HL-60 (cell line): ENCODE measurements at regions not wholly inside any gene's neighbourhood (a gene's known extent, or its start where the extent isn't known, plus 50 kb on each side); places are given as distances from the start of the nearest gene placed in this dataset.

ENCODE experiments used
- DNase-seq, 2 experiments: peaks; one replicate each; pipeline ENCODE4 v3.0.0-alpha.2; 2010 to 2020; ENCODE audit warnings: low read depth in 1 of 2, low spot score in 1 of 2
- H3K27ac ChIP-seq: fragments of 250-450 bp; sonication (Bioruptor Pico); replicated peaks from 2 replicates; pipeline ENCODE4 v1.5.1; 2020; ENCODE audit warnings: mild to moderate bottlenecking, moderate library complexity
- H3K27me3 ChIP-seq: fragments of 250-450 bp; sonication (Bioruptor Pico); 2 replicates; pipeline ENCODE4 v1.5.1; 2021; ENCODE audit warnings: mild to moderate bottlenecking, moderate library complexity; ENCODE audit not compliant: insufficient read depth, poor library complexity, severe bottlenecking
- H3K4me3 ChIP-seq: replicated peaks from 2 replicates; pipeline ENCODE4 v1.5.1; 2011; ENCODE audit warnings: mild to moderate bottlenecking, control low read depth, low read length; ENCODE audit not compliant: insufficient read depth
- GABPA ChIP-seq: IDR thresholded peaks from 2 replicates; pipeline ENCODE4 v1.6.1; 2012; ENCODE audit warnings: low read depth
- POLR2AphosphoS5 ChIP-seq: IDR thresholded peaks from 2 replicates; pipeline ENCODE4 v1.6.1; 2012; ENCODE audit warnings: low read depth
- SPI1 ChIP-seq: IDR thresholded peaks from 2 replicates; pipeline ENCODE4 v1.6.1; 2012; ENCODE audit warnings: low read depth, mild to moderate bottlenecking, borderline replicate concordance
- TF ChIP-seq, protein P1 (sequence below): IDR thresholded peaks from 2 replicates; pipeline ENCODE4 v1.6.1; 2012; ENCODE audit warnings: low read depth; ENCODE audit not compliant: insufficient replicate concordance
- TF ChIP-seq, protein P2 (sequence below): IDR thresholded peaks from one replicate; pipeline ENCODE4 v1.5.1; 2011; ENCODE audit warnings: low read length, control low read depth, inconsistent platforms; ENCODE audit not compliant: insufficient read depth

DNA sequence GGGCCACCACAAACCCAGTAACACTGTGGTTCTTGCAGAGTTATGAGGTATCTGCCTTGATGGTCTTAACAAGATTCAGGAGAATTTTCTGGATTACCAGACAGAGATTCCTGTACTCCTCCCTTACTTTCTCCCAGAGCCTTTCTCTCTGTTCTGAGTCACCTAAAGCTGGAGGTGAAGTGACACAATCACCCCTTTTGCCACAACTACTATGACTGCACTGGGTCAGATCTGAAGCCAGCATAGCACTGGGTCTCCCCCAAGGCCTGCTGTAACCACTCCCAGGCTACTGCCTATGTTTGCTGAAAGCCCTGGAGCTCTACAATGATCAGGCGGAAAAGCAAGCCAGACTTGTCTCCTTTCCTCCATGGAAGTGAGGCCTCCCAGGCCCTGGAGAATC, 156.7 kb upstream of the NEGR1 start:
- no peaks in the 10 kb centered on the region for H3K27me3 ChIP-seq
- DNase-seq = no peak
- TF ChIP-seq, protein P1, sequence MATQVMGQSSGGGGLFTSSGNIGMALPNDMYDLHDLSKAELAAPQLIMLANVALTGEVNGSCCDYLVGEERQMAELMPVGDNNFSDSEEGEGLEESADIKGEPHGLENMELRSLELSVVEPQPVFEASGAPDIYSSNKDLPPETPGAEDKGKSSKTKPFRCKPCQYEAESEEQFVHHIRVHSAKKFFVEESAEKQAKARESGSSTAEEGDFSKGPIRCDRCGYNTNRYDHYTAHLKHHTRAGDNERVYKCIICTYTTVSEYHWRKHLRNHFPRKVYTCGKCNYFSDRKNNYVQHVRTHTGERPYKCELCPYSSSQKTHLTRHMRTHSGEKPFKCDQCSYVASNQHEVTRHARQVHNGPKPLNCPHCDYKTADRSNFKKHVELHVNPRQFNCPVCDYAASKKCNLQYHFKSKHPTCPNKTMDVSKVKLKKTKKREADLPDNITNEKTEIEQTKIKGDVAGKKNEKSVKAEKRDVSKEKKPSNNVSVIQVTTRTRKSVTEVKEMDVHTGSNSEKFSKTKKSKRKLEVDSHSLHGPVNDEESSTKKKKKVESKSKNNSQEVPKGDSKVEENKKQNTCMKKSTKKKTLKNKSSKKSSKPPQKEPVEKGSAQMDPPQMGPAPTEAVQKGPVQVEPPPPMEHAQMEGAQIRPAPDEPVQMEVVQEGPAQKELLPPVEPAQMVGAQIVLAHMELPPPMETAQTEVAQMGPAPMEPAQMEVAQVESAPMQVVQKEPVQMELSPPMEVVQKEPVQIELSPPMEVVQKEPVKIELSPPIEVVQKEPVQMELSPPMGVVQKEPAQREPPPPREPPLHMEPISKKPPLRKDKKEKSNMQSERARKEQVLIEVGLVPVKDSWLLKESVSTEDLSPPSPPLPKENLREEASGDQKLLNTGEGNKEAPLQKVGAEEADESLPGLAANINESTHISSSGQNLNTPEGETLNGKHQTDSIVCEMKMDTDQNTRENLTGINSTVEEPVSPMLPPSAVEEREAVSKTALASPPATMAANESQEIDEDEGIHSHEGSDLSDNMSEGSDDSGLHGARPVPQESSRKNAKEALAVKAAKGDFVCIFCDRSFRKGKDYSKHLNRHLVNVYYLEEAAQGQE = no peak
- TF ChIP-seq POLR2AphosphoS5 (no peak), GABPA (no peak), SPI1 (no peak)
- TF ChIP-seq, protein P2, sequence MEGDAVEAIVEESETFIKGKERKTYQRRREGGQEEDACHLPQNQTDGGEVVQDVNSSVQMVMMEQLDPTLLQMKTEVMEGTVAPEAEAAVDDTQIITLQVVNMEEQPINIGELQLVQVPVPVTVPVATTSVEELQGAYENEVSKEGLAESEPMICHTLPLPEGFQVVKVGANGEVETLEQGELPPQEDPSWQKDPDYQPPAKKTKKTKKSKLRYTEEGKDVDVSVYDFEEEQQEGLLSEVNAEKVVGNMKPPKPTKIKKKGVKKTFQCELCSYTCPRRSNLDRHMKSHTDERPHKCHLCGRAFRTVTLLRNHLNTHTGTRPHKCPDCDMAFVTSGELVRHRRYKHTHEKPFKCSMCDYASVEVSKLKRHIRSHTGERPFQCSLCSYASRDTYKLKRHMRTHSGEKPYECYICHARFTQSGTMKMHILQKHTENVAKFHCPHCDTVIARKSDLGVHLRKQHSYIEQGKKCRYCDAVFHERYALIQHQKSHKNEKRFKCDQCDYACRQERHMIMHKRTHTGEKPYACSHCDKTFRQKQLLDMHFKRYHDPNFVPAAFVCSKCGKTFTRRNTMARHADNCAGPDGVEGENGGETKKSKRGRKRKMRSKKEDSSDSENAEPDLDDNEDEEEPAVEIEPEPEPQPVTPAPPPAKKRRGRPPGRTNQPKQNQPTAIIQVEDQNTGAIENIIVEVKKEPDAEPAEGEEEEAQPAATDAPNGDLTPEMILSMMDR = no peak
- no peak overlapping the region for H3K27ac ChIP-seq
- H3K4me3 ChIP-seq = no peak overlapping the region

DNA sequence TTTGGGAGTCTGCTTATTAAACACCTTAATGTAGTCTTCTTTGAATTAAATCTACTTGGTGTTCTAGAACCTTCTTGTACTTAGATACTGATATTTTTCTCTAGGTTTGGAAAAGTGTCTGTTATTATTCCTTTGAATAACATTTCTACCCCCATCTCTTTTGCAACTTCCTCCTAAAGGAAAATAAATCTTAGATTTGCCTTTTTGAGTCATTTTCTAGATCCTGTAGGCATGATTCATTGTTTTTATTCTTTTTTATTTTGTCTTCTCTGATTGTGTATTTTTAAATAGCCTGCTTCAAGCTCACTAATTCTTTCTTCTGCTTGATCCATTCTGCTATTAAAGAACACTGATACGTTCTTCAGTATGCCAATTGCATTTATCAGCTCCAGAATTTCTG, 155.9 kb upstream of the NEGR1 start:
- H3K27me3 ChIP-seq = no peaks in the 10 kb centered on the region
- H3K4me3 ChIP-seq = no peak overlapping the region
- DNase-seq = no peak
- no peak overlapping the region for H3K27ac ChIP-seq
- TF ChIP-seq, protein P2 = no peak
- TF ChIP-seq GABPA (no peak), POLR2AphosphoS5 (no peak), SPI1 (no peak)

DNA sequence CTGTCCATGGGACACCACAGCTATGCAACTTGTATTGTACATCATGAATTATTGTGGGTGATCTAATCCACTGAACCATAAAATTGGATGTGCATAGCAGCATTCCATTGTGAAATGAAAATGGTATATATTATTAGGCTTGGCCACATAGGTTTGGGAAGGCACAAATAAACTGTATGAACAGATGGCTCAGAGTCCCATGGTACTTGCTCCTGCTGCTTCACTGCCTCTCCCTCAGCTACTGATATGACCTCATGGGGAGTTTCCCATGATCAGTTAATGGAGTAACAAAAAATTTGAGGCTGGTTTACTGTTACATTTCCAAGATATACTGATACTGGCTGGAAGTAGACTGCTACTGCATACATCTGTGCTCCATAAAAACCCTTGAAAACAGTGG, 152.7 kb upstream of the NEGR1 start:
- TF ChIP-seq GABPA (no peak), SPI1 (no peak)
- H3K27me3 ChIP-seq = no peaks in the 10 kb centered on the region
- no peak overlapping the region for H3K27ac ChIP-seq
- no peak overlapping the region for H3K4me3 ChIP-seq
- DNase-seq = no peak

DNA sequence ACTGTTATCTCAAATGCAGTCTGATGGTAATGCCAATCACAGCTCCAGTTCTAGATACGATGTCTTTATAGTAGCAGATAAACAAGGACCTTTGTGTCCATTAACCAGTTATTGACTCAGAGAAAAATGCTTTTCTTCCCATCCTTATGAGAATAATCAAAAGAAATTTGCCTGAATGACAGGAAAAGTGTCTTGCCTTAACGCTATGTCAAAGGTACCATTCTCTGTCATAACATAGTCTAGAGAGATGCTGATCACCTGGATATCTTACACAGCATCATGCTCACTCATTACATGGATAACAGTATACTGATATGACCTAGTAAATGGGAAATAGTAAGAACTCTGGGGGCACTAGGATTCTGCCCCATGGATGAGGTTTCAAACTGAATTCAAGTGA, 151.7 kb upstream of the NEGR1 start:
- no peak overlapping the region for H3K27ac ChIP-seq
- TF ChIP-seq SPI1 (no peak), POLR2AphosphoS5 (no peak), GABPA (no peak)
- TF ChIP-seq, protein P1 = no peak
- TF ChIP-seq, protein P2 = no peak
- no peaks in the 10 kb centered on the region for H3K27me3 ChIP-seq
- DNase-seq = no peak
- H3K4me3 ChIP-seq = no peak overlapping the region
